Breast epithelium (tissue), 4 donors: ENCODE measurements at regions not wholly inside any gene's neighbourhood (a gene's known extent, or its start where the extent isn't known, plus 50 kb on each side); places are given as distances from the start of the nearest gene placed in this dataset.

Experiments used
- DNase-seq, 2 donors: peaks; one replicate each; pipeline ENCODE4 v3.0.0-alpha.2; 2019; ENCODE audit warnings: low spot score in 2 of 2
- H3K27ac ChIP-seq, 2 donors: fragments of 200-600 bp; sonication (generic) in 1 of 2; one replicate each; pipeline ENCODE4 v1.5.1; 2016 to 2019; ENCODE audit warnings: mild to moderate bottlenecking in 1 of 2
- H3K27me3 ChIP-seq, 2 donors: fragments of 200-600 bp; sonication (generic) in 1 of 2; one replicate each; pipeline versions ENCODE4 v1.5.1 to v1.6.0; 2017 to 2019; ENCODE audit warnings: control low read depth in 1 of 2, mild to moderate bottlenecking in 1 of 2
- H3K36me3 ChIP-seq: fragments of 200-600 bp; one replicate; pipeline ENCODE4 v1.5.1; 2019
- H3K4me1 ChIP-seq, 2 donors: fragments of 200-600 bp; sonication (generic); one replicate each; pipeline ENCODE4 v1.5.1; 2016 to 2019; ENCODE audit warnings: control low read depth in 1 of 2
- H3K4me3 ChIP-seq, 3 donors: fragments of 200-600 bp; sonication (generic); 1 replicate in 2 of 3; 2 replicates in 1 of 3; pipeline ENCODE4 v1.5.1; 2016 to 2019; ENCODE audit warnings: mild to moderate bottlenecking in 3 of 3, moderate library complexity in 2 of 3
- H3K9me3 ChIP-seq, 2 donors: fragments of 200-600 bp; sonication (generic) in 1 of 2; one replicate each; pipeline ENCODE4 v1.5.1; 2016 to 2019; ENCODE audit warnings: control low read depth in 1 of 2
- CTCF ChIP-seq, 3 donors: fragments of 450-650 bp; IDR thresholded peaks; one replicate each; pipeline ENCODE4 v1.5.1; 2016 to 2017; ENCODE audit warnings: antibody characterized with exemption in 3 of 3, mild to moderate bottlenecking in 3 of 3, moderate library complexity in 3 of 3
- POLR2A ChIP-seq: fragments of 450-650 bp; IDR thresholded peaks from one replicate; pipeline ENCODE4 v1.6.1; 2016; ENCODE audit warnings: antibody characterized with exemption, mild to moderate bottlenecking, moderate library complexity
- POLR2AphosphoS5 ChIP-seq, 3 donors: sonication (generic); formaldehyde crosslinking; IDR thresholded peaks; one replicate each; pipeline ENCODE4 v1.6.1; 2017; ENCODE audit warnings: antibody characterized with exemption in 3 of 3
- intact Hi-C: fragments of 100-400 bp; cut with DNase I; formaldehyde crosslinking; loops from one replicate; pipeline ENCODE4 v1.15.1; 2023; ENCODE audit warnings: low total_unique reads

- Histone ChIP-seq H3K27me3 (no peaks in the 10 kb centered on the region), H3K4me3 (no peak overlapping the region), H3K9me3 (no peaks in the 10 kb centered on the region), H3K4me1 (no peaks in the 10 kb centered on the region), H3K36me3 (no peaks in the 10 kb centered on the region), H3K27ac (peak overlapping the region in 1 of 2 donors; percentile 56)
- intact Hi-C loops: no loop called here
- DNase-seq: no peak
- TF ChIP-seq POLR2AphosphoS5 (IDR thresholded peaks at IDR 0.05): peak in 1 of 3 donors; percentile 42
- TF ChIP-seq POLR2A: no peak
- TF ChIP-seq CTCF (IDR thresholded peaks at IDR 0.05): no peak
Observed at GRCh38 chr3:64915778-64916177, 228.0 kb upstream of the ADAMTS9 start.

- DNase-seq: no peak
- H3K4me1 ChIP-seq: no peaks in the 10 kb centered on the region
- no peak for TF ChIP-seq CTCF (IDR thresholded peaks at IDR 0.05)
- TF ChIP-seq POLR2A: no peak
- no peak for TF ChIP-seq POLR2AphosphoS5 (IDR thresholded peaks at IDR 0.05)
- H3K36me3 ChIP-seq: no peaks in the 10 kb centered on the region
- no peak overlapping the region for H3K4me3 ChIP-seq
- no peaks in the 10 kb centered on the region for H3K27me3 ChIP-seq
- H3K9me3 ChIP-seq: no peaks in the 10 kb centered on the region
- no peak overlapping the region for H3K27ac ChIP-seq
- intact Hi-C loops: no loop called here
Observed at GRCh38 chr3:64913515-64913914, 225.7 kb upstream of the ADAMTS9 start.

GRCh38 chr3:64911138-64911537 lies 223.3 kb upstream of the ADAMTS9 start:
- intact Hi-C loops: no loop called here
- no peak for DNase-seq
- no peaks in the 10 kb centered on the region for H3K4me1 ChIP-seq
- no peaks in the 10 kb centered on the region for H3K27me3 ChIP-seq
- TF ChIP-seq POLR2AphosphoS5 (IDR thresholded peaks at IDR 0.05): no peak
- no peak overlapping the region for H3K4me3 ChIP-seq
- no peaks in the 10 kb centered on the region for H3K9me3 ChIP-seq
- H3K27ac ChIP-seq: no peak overlapping the region
- no peaks in the 10 kb centered on the region for H3K36me3 ChIP-seq

GRCh38 chr3:64909757-64910467 lies 222.1 kb upstream of the ADAMTS9 start:
- DNase-seq: no peak
- H3K27ac ChIP-seq: peak overlapping the region in 1 of 2 donors; percentile 35

GRCh38 chr3:64909011-64909410 lies 221.2 kb upstream of the ADAMTS9 start:
- Histone ChIP-seq H3K36me3 (no peaks in the 10 kb centered on the region), H3K9me3 (no peaks in the 10 kb centered on the region), H3K4me3 (no peak overlapping the region), H3K27me3 (no peaks in the 10 kb centered on the region), H3K4me1 (no peaks in the 10 kb centered on the region), H3K27ac (peak overlapping the region in 1 of 2 donors; percentile 48)
- TF ChIP-seq POLR2A (no peak), CTCF (IDR thresholded peaks at IDR 0.05) (no peak), POLR2AphosphoS5 (IDR thresholded peaks at IDR 0.05) (no peak)
- intact Hi-C loops: no loop called here
- no peak for DNase-seq

More at GRCh38 chr3:64909757-64910467, 222.1 kb upstream of the ADAMTS9 start:
- no peaks in the 10 kb centered on the region for H3K9me3 ChIP-seq
- no peaks in the 10 kb centered on the region for H3K27me3 ChIP-seq
- H3K4me1 ChIP-seq: no peaks in the 10 kb centered on the region
- intact Hi-C loops: no loop called here
- no peaks in the 10 kb centered on the region for H3K36me3 ChIP-seq
- TF ChIP-seq POLR2AphosphoS5 (IDR thresholded peaks at IDR 0.05) (no peak), CTCF (IDR thresholded peaks at IDR 0.05) (no peak), POLR2A (no peak)
- no peak overlapping the region for H3K4me3 ChIP-seq
